LNCaP clone FGC (cell line): ENCODE measurements at regions not wholly inside any gene's neighbourhood (a gene's known extent, or its start where the extent isn't known, plus 50 kb on each side); places are given as distances from the start of the nearest gene placed in this dataset.

Experiments used
- DNase-seq: peaks from one replicate; pipeline ENCODE4 v3.0.0-alpha.2; 2011; ENCODE audit warnings: low read depth
- H3K4me3 ChIP-seq: 2 replicates; pipeline ENCODE4 v1.5.1; 2011; ENCODE audit warnings: mild to moderate bottlenecking, low read depth, low read length, control low read depth
- CTCF ChIP-seq: IDR thresholded peaks from 2 replicates; pipeline ENCODE4 v1.5.1; 2012; ENCODE audit warnings: mild to moderate bottlenecking; ENCODE audit not compliant: control insufficient read depth, insufficient read depth; ENCODE audit errors: extremely low read depth

- H3K4me3 ChIP-seq = no peak overlapping the region
- TF ChIP-seq CTCF = no peak
- DNase-seq = no peak
Observed at GRCh38 chr3:34024447-34025240, 226.2 kb downstream of the PDCD6IP start.

- no peak for DNase-seq
- H3K4me3 ChIP-seq = no peak overlapping the region
- TF ChIP-seq CTCF = no peak
Observed at GRCh38 chr3:34033839-34034238, 235.4 kb downstream of the PDCD6IP start.

- TF ChIP-seq CTCF = no peak
- H3K4me3 ChIP-seq = no peak overlapping the region
- peak; percentile 1 for DNase-seq
Observed at GRCh38 chr3:34034840-34035239, 236.4 kb downstream of the PDCD6IP start.

- DNase-seq = no peak
- no peak overlapping the region for H3K4me3 ChIP-seq
- TF ChIP-seq CTCF = no peak
Observed at GRCh38 chr3:34035775-34036174, 237.3 kb downstream of the PDCD6IP start.

- DNase-seq = no peak
- TF ChIP-seq CTCF = no peak
- H3K4me3 ChIP-seq = no peak overlapping the region
Observed at GRCh38 chr3:34037260-34037659, 238.8 kb downstream of the PDCD6IP start.

- no peak for DNase-seq
- TF ChIP-seq CTCF = no peak
- no peak overlapping the region for H3K4me3 ChIP-seq
Observed at GRCh38 chr3:34038131-34038530, 239.7 kb downstream of the PDCD6IP start.

- no peak for DNase-seq
- no peak overlapping the region for H3K4me3 ChIP-seq
- no peak for TF ChIP-seq CTCF
Observed at GRCh38 chr3:34046154-34046553, 247.7 kb downstream of the PDCD6IP start.
